Activated CD4-positive, alpha-beta T cell treated with anti-CD3 and anti-CD28 coated beads, Interleukin-2, amount 50 U/mL, for 16 hours (primary cell): ENCODE measurements at regions not wholly inside any gene's neighbourhood (a gene's known extent, or its start where the extent isn't known, plus 50 kb on each side); places are given as distances from the start of the nearest gene placed in this dataset.

Experiments
- DNase-seq: peaks from one replicate; pipeline ENCODE4 v3.0.0-alpha.2; 2020

- no peak for DNase-seq
Observed at GRCh38 chr4:17164666-17165065, 266.2 kb upstream of the LDB2 start.

- no peak for DNase-seq
Observed at GRCh38 chr4:17163156-17163771, 264.8 kb upstream of the LDB2 start.

GRCh38 chr4:17157304-17157703, 258.9 kb upstream of the LDB2 start:
- no peak for DNase-seq

DNA sequence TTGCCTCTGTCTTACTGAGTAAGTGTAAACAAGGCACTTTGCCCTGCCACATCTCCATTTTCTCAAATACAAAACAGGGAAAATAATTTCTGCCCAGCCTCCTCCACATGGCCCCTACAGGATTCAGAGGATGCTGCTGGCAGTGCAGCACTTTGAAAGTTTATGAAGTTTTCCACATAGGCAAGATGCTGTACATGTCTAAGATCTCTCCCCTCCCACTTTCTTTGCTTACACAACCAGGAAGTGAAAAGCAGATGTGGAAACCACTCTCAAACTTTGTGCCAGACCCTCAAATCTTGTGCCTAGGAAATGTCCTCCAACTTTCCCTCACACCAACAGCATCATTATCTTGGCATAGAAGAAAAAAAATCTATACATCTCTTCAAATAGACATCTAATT, 257.0 kb upstream of the LDB2 start:
- DNase-seq = no peak

DNA sequence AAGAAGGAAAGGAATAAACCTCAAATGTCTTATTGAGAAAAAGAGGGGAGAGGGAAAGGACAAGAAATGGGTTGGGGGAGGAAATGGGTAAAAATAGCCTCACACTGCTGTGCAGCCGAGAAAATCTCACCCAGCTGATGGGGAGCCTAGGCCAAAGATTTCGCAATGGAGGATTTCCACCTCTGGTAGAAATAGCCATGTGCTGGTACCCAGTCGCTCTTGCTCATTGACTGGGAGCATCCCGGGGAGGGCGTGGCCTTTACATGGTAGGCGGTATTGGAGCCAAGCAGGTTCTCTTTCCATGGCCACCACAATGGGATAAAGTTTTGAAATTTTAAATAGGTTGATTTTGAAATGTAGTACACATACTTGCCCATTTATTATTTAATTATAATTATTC, 255.1 kb upstream of the LDB2 start:
- no peak for DNase-seq

DNA sequence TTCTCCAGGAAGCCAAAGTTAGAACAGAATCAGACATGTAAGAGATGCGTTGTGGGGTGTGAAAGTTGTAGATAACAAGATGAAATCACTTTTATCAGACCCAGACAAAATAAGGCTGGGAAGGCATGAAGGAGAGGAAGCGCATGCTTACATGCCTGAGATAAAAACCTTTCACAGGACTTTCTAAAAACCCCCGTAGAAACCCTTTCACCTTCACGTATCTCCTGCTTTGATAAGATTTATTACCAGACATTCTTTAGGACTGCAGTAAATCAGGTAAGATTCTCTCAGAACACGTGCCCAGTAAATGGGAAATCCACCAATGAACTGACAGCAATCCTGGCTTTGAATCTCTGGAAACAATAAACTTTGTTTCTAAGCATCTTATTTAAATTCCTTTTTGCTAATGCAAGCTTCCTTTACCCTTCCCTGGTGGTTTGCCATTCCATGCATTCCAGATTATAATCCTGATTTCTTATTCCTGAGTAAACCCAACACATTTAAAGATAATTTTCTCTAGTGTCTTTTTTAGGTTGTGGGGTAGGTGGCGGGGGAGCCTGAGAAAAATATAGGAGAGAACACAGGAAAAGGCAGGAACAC, 254.6 kb upstream of the LDB2 start:
- no peak for DNase-seq

- no peak for DNase-seq
Observed at GRCh38 chr4:17142232-17142711, 243.8 kb upstream of the LDB2 start.

DNA sequence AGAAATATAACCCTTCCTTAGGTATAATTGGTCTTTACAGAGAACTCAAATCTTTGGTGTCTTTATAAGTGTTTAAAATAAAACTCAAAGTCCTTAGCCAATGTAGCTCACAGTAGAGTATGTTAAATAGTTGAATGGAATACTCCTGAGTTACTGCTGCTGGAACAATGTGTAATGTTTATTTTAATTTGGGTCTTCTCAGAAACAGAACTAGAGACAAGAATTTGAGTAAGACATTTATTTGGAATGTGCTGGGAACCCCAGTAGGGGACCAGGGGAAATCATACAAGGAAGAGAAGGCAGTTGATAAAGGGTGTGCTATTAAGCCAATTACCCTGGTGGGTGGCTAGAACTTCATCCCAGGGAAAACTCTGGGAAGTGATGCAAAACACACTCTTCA, 240.4 kb upstream of the LDB2 start:
- no peak for DNase-seq

DNA sequence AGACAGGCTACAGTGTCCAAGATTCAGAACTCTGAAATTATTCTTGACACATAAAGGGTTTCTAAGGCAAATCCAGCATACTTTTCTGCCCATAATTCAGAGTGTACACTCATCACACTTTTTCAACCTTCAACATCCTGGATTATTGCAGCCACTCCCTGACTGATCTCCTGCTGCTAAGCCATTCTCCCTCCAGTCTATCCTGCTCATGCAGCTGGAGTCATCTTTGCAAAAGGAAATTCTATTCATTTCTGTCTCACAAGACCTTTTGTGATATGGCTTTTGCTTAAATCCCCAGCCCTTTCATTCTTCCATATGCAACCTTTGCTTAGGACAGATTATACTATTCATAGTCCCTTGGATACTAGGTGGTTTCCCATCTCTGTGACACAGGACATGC, 236.1 kb upstream of the LDB2 start:
- no peak for DNase-seq

DNA sequence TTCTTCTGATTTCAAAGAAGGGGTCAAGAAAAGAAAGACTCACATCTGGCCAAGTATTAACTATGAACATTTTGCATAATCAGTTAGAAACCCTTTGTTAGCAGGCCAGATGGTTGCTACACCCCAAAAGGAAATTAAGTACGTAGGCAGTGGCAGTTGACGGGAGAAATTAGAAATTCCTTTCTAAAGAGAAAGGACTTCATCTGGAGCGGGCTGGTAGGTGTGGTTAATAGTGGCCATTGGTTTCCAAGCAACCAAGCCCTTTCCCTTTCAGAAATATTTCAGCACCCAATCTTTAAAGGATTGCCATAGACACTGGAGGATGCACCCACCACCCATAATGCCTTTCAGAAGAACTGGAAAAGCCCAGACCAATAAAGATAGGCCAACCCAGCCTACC, 235.7 kb upstream of the LDB2 start:
- no peak for DNase-seq

- no peak for DNase-seq
Observed at GRCh38 chr4:17132226-17132625, 233.8 kb upstream of the LDB2 start.

GRCh38 chr4:17128268-17128667, 229.8 kb upstream of the LDB2 start:
- no peak for DNase-seq

GRCh38 chr4:17126321-17126966, 228.0 kb upstream of the LDB2 start:
- no peak for DNase-seq

- DNase-seq = no peak
Observed at GRCh38 chr4:17124767-17125166, 226.3 kb upstream of the LDB2 start.

DNA sequence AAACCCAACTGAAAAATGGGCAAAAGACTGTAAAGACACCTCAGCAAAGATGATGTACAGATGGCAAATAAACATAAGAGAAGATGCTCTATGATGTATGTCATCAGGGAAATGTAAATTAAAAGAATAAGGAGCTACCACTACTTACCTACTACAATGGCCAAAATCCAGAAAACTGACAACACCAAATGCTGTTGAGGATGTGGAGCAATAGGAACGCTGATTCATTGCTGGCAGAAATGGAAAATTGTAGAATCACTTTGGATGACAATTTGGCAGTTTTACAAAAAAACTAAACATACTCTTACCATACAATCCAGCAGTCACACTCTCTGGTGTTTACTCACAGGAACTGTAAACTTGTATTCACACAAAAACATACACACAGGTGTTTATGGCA, 222.3 kb upstream of the LDB2 start:
- no peak for DNase-seq

DNA sequence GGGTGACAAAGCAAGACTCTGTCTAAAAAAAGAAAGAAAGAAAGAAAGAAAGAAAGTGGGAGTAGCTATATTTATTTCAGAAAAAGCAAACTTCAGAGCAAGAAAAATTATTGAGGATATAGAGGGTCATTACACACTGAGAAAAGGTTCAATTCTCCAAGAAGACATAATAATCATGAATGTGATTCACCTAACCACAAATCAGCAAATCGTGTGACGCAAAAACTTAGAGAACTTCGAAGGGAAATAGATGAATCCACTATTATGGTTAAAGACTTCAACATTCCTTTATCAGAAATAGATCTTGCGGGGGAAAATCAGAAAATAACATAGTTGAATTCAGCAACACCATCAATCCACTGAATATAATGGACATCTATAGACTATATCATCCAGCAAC, 219.3 kb upstream of the LDB2 start:
- no peak for DNase-seq

GRCh38 chr4:17115583-17115982, 217.1 kb upstream of the LDB2 start:
- no peak for DNase-seq

- DNase-seq = peak; percentile 22
Observed at GRCh38 chr4:17112292-17112659, 213.8 kb upstream of the LDB2 start.

GRCh38 chr4:17109126-17109525, 210.7 kb upstream of the LDB2 start:
- no peak for DNase-seq

GRCh38 chr4:17103231-17103630, 204.8 kb upstream of the LDB2 start:
- no peak for DNase-seq

GRCh38 chr4:17098996-17099395, 200.6 kb upstream of the LDB2 start:
- DNase-seq = no peak

GRCh38 chr4:17098401-17098800, 200.0 kb upstream of the LDB2 start:
- no peak for DNase-seq

GRCh38 chr4:17097362-17097761, 198.9 kb upstream of the LDB2 start:
- no peak for DNase-seq

GRCh38 chr4:17096692-17097091, 198.2 kb upstream of the LDB2 start:
- DNase-seq = no peak

DNA sequence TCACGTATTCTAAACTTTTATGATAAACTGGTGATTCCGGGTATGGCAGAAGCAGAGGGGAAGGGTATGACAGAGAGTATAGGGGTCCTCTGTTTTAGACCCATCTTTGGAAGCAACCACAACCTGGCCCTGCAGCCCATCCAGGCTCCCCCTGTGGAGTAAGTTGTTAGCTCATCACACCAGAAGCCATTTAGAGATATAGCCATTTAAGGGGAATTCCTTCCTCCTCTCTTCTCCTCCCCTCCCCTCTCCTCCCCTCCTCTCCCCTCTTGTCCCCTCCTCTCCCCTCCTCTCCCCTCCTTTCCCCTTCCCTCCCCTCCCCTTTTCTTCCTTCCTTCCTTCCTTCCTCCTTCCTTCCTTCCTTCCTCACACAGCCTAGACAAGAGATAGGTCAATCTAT, 197.3 kb upstream of the LDB2 start:
- DNase-seq = no peak
